Astrocyte (in vitro differentiated cells and primary cell): ENCODE measurements at regions not wholly inside any gene's neighbourhood (a gene's known extent, or its start where the extent isn't known, plus 50 kb on each side); places are given as distances from the start of the nearest gene placed in this dataset.

ENCODE experiments used
- DNase-seq: peaks from one replicate; pipeline ENCODE4 v3.0.0-alpha.2; 2010; ENCODE audit warnings: low read depth
- FAIRE-seq: peaks from 2 replicates; lab custom pipeline; 2011; peaks lifted over from hg19 to GRCh38; lab: Jason Lieb, UNC
- H2AFZ ChIP-seq: 2 replicates; pipeline ENCODE4 v1.6.0; 2012; ENCODE audit warnings: low read depth, low read length, inconsistent platforms
- H3K27ac ChIP-seq: 2 replicates; pipeline ENCODE4 v1.5.1; 2011; ENCODE audit warnings: low read depth, low read length, inconsistent platforms
- H3K27me3 ChIP-seq: 2 replicates; pipeline ENCODE4 v1.6.0; 2011; ENCODE audit warnings: low read length, inconsistent platforms; ENCODE audit not compliant: insufficient read depth
- H3K36me3 ChIP-seq: 2 replicates; pipeline ENCODE4 v1.5.1; 2011; ENCODE audit warnings: low read length, inconsistent platforms; ENCODE audit not compliant: insufficient read depth
- H3K4me1 ChIP-seq: 2 replicates; pipeline ENCODE4 v1.5.1; 2011; ENCODE audit warnings: low read length, inconsistent platforms; ENCODE audit not compliant: insufficient read depth
- H3K4me2 ChIP-seq: 2 replicates; pipeline ENCODE4 v1.6.0; 2012; ENCODE audit warnings: low read length, inconsistent platforms
- H3K4me3 ChIP-seq: 2 replicates; pipeline ENCODE4 v1.5.1; 2011; ENCODE audit warnings: low read depth, mild to moderate bottlenecking, low read length, inconsistent platforms; ENCODE audit not compliant: insufficient read depth
- H3K79me2 ChIP-seq: 2 replicates; pipeline ENCODE4 v1.6.0; 2012; ENCODE audit warnings: mild to moderate bottlenecking, low read length, inconsistent platforms; ENCODE audit not compliant: insufficient read depth
- H3K9ac ChIP-seq: 2 replicates; pipeline ENCODE4 v1.6.0; 2012; ENCODE audit warnings: mild to moderate bottlenecking, low read length, inconsistent platforms
- H3K9me3 ChIP-seq: 2 replicates; pipeline ENCODE4 v1.5.1; 2012; ENCODE audit warnings: low read depth, mild to moderate bottlenecking, low read length, inconsistent platforms; ENCODE audit not compliant: insufficient read depth
- H4K20me1 ChIP-seq: 2 replicates; pipeline ENCODE4 v1.6.0; 2012; ENCODE audit warnings: low read length, inconsistent platforms; ENCODE audit not compliant: insufficient read depth
- H3K27ac Mint-ChIP-seq: one replicate; pipeline ENCODE4 v1.8.0; 2021; ENCODE audit warnings: mild to moderate bottlenecking, mixed read lengths; ENCODE audit not compliant: unreplicated experiment
- H3K27me3 Mint-ChIP-seq: one replicate; pipeline ENCODE4 v1.8.0; 2021; ENCODE audit warnings: low read depth, mixed read lengths; ENCODE audit not compliant: unreplicated experiment
- H3K36me3 Mint-ChIP-seq: one replicate; pipeline ENCODE4 v1.8.0; 2021; ENCODE audit warnings: low read depth, mixed read lengths; ENCODE audit not compliant: unreplicated experiment
- H3K4me1 Mint-ChIP-seq: one replicate; pipeline ENCODE4 v1.8.0; 2021; ENCODE audit warnings: low read depth, mixed read lengths; ENCODE audit not compliant: unreplicated experiment
- H3K4me3 Mint-ChIP-seq: one replicate; pipeline ENCODE4 v1.8.0; 2021; ENCODE audit warnings: mild to moderate bottlenecking, moderate library complexity, mixed read lengths; ENCODE audit not compliant: unreplicated experiment
- H3K9me3 Mint-ChIP-seq: one replicate; pipeline ENCODE4 v1.8.0; 2021; ENCODE audit warnings: mild to moderate bottlenecking, mixed read lengths; ENCODE audit not compliant: unreplicated experiment
- EZH2 ChIP-seq: IDR thresholded peaks from 2 replicates; pipeline ENCODE4 v1.6.1; 2012; ENCODE audit warnings: mild to moderate bottlenecking, low read length, inconsistent platforms; ENCODE audit not compliant: insufficient read depth
- TF ChIP-seq, protein P1 (sequence below): IDR thresholded peaks from 2 replicates; pipeline ENCODE4 v1.5.1; 2011; ENCODE audit warnings: low read depth, mild to moderate bottlenecking, inconsistent platforms, low read length, moderate library complexity; ENCODE audit not compliant: insufficient read depth

DNA sequence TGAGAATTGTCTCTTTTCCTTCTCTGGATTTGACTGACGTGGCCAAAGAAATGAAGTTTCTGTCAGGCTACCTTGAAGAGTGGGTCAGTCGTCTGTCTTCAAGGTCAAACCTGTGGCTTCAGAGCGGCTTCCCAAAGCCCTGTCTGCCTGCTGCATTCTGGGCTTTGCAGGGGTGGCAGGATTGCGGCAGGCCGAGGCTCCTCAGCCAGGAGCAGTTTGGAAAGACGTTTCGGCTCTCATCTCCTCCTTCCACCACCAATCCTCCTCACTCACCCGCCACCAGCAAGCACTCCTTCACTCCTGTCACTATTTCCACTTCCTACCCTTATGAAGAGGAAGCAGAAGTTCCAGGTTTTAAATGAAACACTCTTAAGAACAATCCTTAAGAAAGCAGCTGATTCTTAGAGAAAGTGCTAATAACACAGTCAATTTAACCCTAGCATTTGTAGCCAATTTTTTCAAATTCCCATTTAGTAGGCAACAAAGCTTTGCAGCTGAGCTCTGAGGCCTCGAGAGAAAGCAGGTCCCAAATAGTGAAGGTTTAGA, 351.7 kb downstream of the ZNF608 start:
- no peak overlapping the region for H3K27ac Mint-ChIP-seq
- no peaks in the 10 kb centered on the region for H3K36me3 ChIP-seq
- H3K27me3 Mint-ChIP-seq, result peaks cover 3% of the 10 kb centered on the region
- peaks cover 4% of the 10 kb centered on the region for H3K4me1 Mint-ChIP-seq
- H3K4me3 Mint-ChIP-seq, result no peak overlapping the region
- H3K27ac ChIP-seq, result no peak overlapping the region
- peak overlapping the region; percentile 10 for H3K4me2 ChIP-seq
- H3K9me3 Mint-ChIP-seq, result peaks cover 13% of the 10 kb centered on the region
- H3K4me3 ChIP-seq, result no peak overlapping the region
- no peaks in the 10 kb centered on the region for H3K9me3 ChIP-seq
- no peak overlapping the region for H3K9ac ChIP-seq
- FAIRE-seq (no peak), DNase-seq (no peak)
- H3K27me3 ChIP-seq, result peaks cover 4% of the 10 kb centered on the region
- TF ChIP-seq, protein P1, sequence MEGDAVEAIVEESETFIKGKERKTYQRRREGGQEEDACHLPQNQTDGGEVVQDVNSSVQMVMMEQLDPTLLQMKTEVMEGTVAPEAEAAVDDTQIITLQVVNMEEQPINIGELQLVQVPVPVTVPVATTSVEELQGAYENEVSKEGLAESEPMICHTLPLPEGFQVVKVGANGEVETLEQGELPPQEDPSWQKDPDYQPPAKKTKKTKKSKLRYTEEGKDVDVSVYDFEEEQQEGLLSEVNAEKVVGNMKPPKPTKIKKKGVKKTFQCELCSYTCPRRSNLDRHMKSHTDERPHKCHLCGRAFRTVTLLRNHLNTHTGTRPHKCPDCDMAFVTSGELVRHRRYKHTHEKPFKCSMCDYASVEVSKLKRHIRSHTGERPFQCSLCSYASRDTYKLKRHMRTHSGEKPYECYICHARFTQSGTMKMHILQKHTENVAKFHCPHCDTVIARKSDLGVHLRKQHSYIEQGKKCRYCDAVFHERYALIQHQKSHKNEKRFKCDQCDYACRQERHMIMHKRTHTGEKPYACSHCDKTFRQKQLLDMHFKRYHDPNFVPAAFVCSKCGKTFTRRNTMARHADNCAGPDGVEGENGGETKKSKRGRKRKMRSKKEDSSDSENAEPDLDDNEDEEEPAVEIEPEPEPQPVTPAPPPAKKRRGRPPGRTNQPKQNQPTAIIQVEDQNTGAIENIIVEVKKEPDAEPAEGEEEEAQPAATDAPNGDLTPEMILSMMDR, result no peak
- TF ChIP-seq EZH2, result no peak
- H2AFZ ChIP-seq, result no peak overlapping the region
- peaks cover 3% of the 10 kb centered on the region for H3K4me1 ChIP-seq
- no peaks in the 10 kb centered on the region for H3K79me2 ChIP-seq
- peaks cover 4% of the 10 kb centered on the region for H3K36me3 Mint-ChIP-seq
- no peaks in the 10 kb centered on the region for H4K20me1 ChIP-seq

DNA sequence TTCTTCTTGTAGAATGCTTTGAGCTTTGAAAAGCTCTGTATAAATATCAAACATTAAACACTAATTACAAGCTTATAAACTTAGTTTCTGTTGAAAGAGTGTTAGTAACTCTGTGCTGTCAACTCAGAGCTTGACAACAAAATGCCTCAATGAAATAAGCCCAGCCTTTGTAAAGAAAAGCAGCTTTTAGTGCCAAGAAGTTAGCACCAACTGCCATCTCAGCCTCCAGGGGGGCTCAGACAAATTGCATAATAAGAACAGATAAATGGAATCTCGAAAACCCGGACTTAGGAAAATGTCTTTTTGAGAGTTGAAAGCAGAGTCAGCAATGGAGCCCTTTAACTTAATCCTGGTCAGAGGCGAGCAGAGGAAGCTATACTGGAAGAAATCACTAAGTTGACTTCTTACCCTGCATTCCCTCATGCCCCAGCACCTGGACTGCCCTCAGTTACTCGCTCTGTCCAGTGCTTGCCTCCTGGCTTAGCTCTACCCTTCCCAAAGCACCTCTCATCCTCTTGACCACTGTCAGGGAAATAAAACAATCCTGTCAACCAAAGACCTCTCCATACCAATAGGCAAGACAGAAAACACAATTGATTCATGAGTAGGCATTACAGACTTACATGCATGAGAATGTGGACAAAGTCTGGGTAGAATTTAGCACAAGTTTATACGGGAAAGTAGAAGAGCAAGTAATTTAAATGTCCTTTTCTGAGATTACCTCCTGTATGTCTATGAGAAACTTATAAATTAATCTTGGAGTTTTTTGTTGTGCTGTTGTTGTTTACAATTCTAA, 352.7 kb downstream of the ZNF608 start:
- Histone ChIP-seq H4K20me1 (no peaks in the 10 kb centered on the region), H3K4me2 (no peak overlapping the region), H3K9me3 (no peaks in the 10 kb centered on the region), H3K36me3 (no peaks in the 10 kb centered on the region), H2AFZ (no peak overlapping the region), H3K79me2 (no peaks in the 10 kb centered on the region), H3K27ac (no peak overlapping the region), H3K4me3 (no peak overlapping the region), H3K9ac (no peak overlapping the region), H3K27me3 (peaks cover 4% of the 10 kb centered on the region), H3K4me1 (peaks cover 3% of the 10 kb centered on the region)
- peaks cover 3% of the 10 kb centered on the region for H3K27me3 Mint-ChIP-seq
- peaks cover 18% of the 10 kb centered on the region for H3K9me3 Mint-ChIP-seq
- H3K4me3 Mint-ChIP-seq, result no peak overlapping the region
- H3K27ac Mint-ChIP-seq, result no peak overlapping the region
- FAIRE-seq (no peak), DNase-seq (no peak)
- peaks cover 4% of the 10 kb centered on the region for H3K4me1 Mint-ChIP-seq
- H3K36me3 Mint-ChIP-seq, result peaks cover 4% of the 10 kb centered on the region
- TF ChIP-seq EZH2, result no peak
- TF ChIP-seq, protein P1, result no peak

DNA sequence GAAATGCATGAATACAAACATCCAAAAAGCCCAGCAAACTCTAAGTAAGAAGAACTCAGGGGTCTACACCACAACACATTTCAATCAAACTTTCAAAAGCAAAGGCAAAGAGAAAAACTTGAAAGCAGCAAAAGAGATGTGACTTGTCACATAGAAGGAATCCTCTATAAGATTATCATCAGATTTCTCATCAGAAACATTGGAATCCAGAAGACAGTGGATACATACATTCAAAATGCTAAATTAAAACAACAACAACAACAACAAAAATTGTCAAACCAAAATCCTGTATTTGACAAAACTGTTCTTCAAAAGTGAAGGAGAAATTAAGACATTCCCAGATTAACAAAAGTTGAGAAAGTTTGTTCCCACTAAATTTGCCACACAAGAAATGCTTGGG, 362.7 kb downstream of the ZNF608 start:
- Mint-ChIP-seq H3K27me3 (no peaks in the 10 kb centered on the region), H3K27ac (no peak overlapping the region), H3K36me3 (peaks cover 7% of the 10 kb centered on the region), H3K9me3 (peaks cover 25% of the 10 kb centered on the region), H3K4me3 (no peak overlapping the region), H3K4me1 (no peaks in the 10 kb centered on the region)
- no peaks in the 10 kb centered on the region for H3K4me1 ChIP-seq
- H3K4me2 ChIP-seq, result no peak overlapping the region
- TF ChIP-seq EZH2, result no peak
- TF ChIP-seq, protein P1, result no peak
- no peaks in the 10 kb centered on the region for H4K20me1 ChIP-seq
- H3K36me3 ChIP-seq, result no peaks in the 10 kb centered on the region
- no peak overlapping the region for H3K4me3 ChIP-seq
- no peak for DNase-seq
- no peak overlapping the region for H3K27ac ChIP-seq
- no peaks in the 10 kb centered on the region for H3K9me3 ChIP-seq
- no peaks in the 10 kb centered on the region for H3K79me2 ChIP-seq
- H2AFZ ChIP-seq, result no peak overlapping the region
- no peak for FAIRE-seq
- H3K27me3 ChIP-seq, result no peaks in the 10 kb centered on the region
- no peak overlapping the region for H3K9ac ChIP-seq
